Mononuclear cell (primary cell): ENCODE measurements at regions not wholly inside any gene's neighbourhood (a gene's known extent, or its start where the extent isn't known, plus 50 kb on each side); places are given as distances from the start of the nearest gene placed in this dataset.
"Not testable (repeated sequence)": the region's sequence is repeated elsewhere in the genome, so short reads cannot be mapped to it uniquely, and the experiment has no call there.

Source experiments
- H3K27me3 ChIP-seq: 2 replicates; pipeline ENCODE4 v1.6.0; 2011; ENCODE audit warnings: low read length, control low read depth; ENCODE audit not compliant: insufficient read depth
- H3K4me1 ChIP-seq: 2 replicates; pipeline ENCODE4 v1.5.1; 2011; ENCODE audit warnings: mild to moderate bottlenecking, low read length, control low read depth; ENCODE audit not compliant: insufficient read depth
- H3K4me3 ChIP-seq: 2 replicates; pipeline ENCODE4 v1.5.1; 2011; ENCODE audit warnings: mild to moderate bottlenecking, low read length, moderate library complexity
- H3K9me3 ChIP-seq: 2 replicates; pipeline ENCODE4 v1.5.1; 2011; ENCODE audit warnings: low read depth, mild to moderate bottlenecking, control low read depth, low read length

- Histone ChIP-seq H3K9me3 (no peaks in the 10 kb centered on the region), H3K4me1 (no peaks in the 10 kb centered on the region), H3K4me3 (no peak overlapping the region), H3K27me3 (no peaks in the 10 kb centered on the region)
These were observed 155.6 kb upstream of the RFC3 start for GRCh38 chr13:33662392-33662791.

GRCh38 chr13:33665626-33666175 is 152.2 kb upstream of the RFC3 start:
- H3K9me3 ChIP-seq = no peaks in the 10 kb centered on the region
- no peaks in the 10 kb centered on the region for H3K4me1 ChIP-seq
- H3K27me3 ChIP-seq = no peaks in the 10 kb centered on the region
- H3K4me3 ChIP-seq = no peak overlapping the region

- no peaks in the 10 kb centered on the region for H3K9me3 ChIP-seq
- H3K27me3 ChIP-seq = no peaks in the 10 kb centered on the region
- H3K4me1 ChIP-seq = no peaks in the 10 kb centered on the region
- no peak overlapping the region for H3K4me3 ChIP-seq
These were observed 146.4 kb upstream of the RFC3 start for GRCh38 chr13:33671560-33671959.

- not testable (repeated sequence) for H3K4me3 ChIP-seq, H3K9me3 ChIP-seq, H3K27me3 ChIP-seq, H3K4me1 ChIP-seq
These were observed 145.9 kb upstream of the RFC3 start for GRCh38 chr13:33672022-33672421.

GRCh38 chr13:33676045-33676989 is 141.6 kb upstream of the RFC3 start:
- Histone ChIP-seq H3K4me1 (peaks cover 5% of the 10 kb centered on the region), H3K27me3 (no peaks in the 10 kb centered on the region), H3K4me3 (no peak overlapping the region), H3K9me3 (no peaks in the 10 kb centered on the region)

GRCh38 chr13:33677215-33677614 is 140.7 kb upstream of the RFC3 start:
- Histone ChIP-seq H3K27me3 (no peaks in the 10 kb centered on the region), H3K9me3 (no peaks in the 10 kb centered on the region), H3K4me3 (no peak overlapping the region), H3K4me1 (peaks cover 5% of the 10 kb centered on the region)

GRCh38 chr13:33678084-33678483 is 139.9 kb upstream of the RFC3 start:
- Histone ChIP-seq H3K4me3 (no peak overlapping the region), H3K4me1 (peaks cover 5% of the 10 kb centered on the region), H3K27me3 (no peaks in the 10 kb centered on the region), H3K9me3 (no peaks in the 10 kb centered on the region)

GRCh38 chr13:33678906-33679657 is 138.9 kb upstream of the RFC3 start:
- H3K27me3 ChIP-seq = no peaks in the 10 kb centered on the region
- H3K4me3 ChIP-seq = peak overlapping the region; percentile 11
- H3K4me1 ChIP-seq = peaks cover 5% of the 10 kb centered on the region
- H3K9me3 ChIP-seq = no peaks in the 10 kb centered on the region

GRCh38 chr13:33679658-33680012 is 138.3 kb upstream of the RFC3 start:
- no peaks in the 10 kb centered on the region for H3K27me3 ChIP-seq

GRCh38 chr13:33682020-33682564 is 135.9 kb upstream of the RFC3 start:
- Histone ChIP-seq H3K27me3 (no peaks in the 10 kb centered on the region), H3K4me3 (no peak overlapping the region), H3K4me1 (peaks cover 5% of the 10 kb centered on the region), H3K9me3 (no peaks in the 10 kb centered on the region)

More at GRCh38 chr13:33679658-33680012, 138.3 kb upstream of the RFC3 start:
- Histone ChIP-seq H3K9me3 (no peaks in the 10 kb centered on the region), H3K4me1 (peaks cover 5% of the 10 kb centered on the region), H3K4me3 (no peak overlapping the region)

GRCh38 chr13:33682646-33683045 is 135.3 kb upstream of the RFC3 start:
- H3K27me3 ChIP-seq, H3K9me3 ChIP-seq, H3K4me1 ChIP-seq, H3K4me3 ChIP-seq: not testable (repeated sequence)

GRCh38 chr13:33683376-33683775 is 134.6 kb upstream of the RFC3 start:
- H3K4me3 ChIP-seq = no peak overlapping the region
- no peaks in the 10 kb centered on the region for H3K9me3 ChIP-seq
- peaks cover 5% of the 10 kb centered on the region for H3K4me1 ChIP-seq
- no peaks in the 10 kb centered on the region for H3K27me3 ChIP-seq

- H3K4me1 ChIP-seq = no peaks in the 10 kb centered on the region
- H3K4me3 ChIP-seq = no peak overlapping the region
- no peaks in the 10 kb centered on the region for H3K27me3 ChIP-seq
- H3K9me3 ChIP-seq = no peaks in the 10 kb centered on the region
These were observed 133.1 kb upstream of the RFC3 start for GRCh38 chr13:33684874-33685273.

GRCh38 chr13:33686772-33687480 is 131.0 kb upstream of the RFC3 start:
- Histone ChIP-seq H3K27me3 (no peaks in the 10 kb centered on the region), H3K9me3 (no peaks in the 10 kb centered on the region), H3K4me3 (no peak overlapping the region), H3K4me1 (no peaks in the 10 kb centered on the region)

GRCh38 chr13:33690354-33690753 is 127.6 kb upstream of the RFC3 start:
- Histone ChIP-seq H3K9me3 (no peaks in the 10 kb centered on the region), H3K27me3 (no peaks in the 10 kb centered on the region), H3K4me1 (no peaks in the 10 kb centered on the region), H3K4me3 (no peak overlapping the region)
